ENCODE measurements at regions not wholly inside any gene's neighbourhood (a gene's known extent, or its start where the extent isn't known, plus 50 kb on each side); places are given as distances from the start of the nearest gene placed in this dataset.
"Not testable (repeated sequence)": the region's sequence is repeated elsewhere in the genome, so short reads cannot be mapped to it uniquely, and the experiment has no call there.

DNA sequence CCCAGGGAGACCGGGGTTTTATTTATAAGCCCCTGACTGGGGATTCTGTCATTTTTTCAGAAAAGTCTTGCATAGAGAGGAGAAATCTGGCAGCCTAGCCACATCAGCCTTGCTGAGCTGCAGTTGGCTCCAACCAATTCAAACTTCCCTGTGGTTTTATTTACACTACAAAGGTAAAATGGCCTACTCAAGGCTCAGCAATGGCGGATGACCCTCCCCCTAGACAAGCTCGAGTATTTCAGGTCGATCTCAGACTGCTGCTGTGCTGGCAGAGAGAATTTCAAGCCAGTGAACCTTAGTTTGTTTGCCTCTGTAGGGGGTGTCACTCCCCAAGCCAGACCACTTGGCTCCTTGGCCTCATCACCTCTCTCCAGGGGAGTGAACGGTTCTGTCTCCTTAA, 52.9 kb downstream of the CDY2A start:
- H3K9me3 ChIP-seq (ENCODE audit: control insufficient read depth in 1 of 2, insufficient read depth in 1 of 2, low read depth in 1 of 2, low read length in 2 of 2); H3K36me3 ChIP-seq (ENCODE audit: control insufficient read depth in 1 of 2, insufficient read depth in 2 of 2, low read length in 2 of 2); POLR2A ChIA-PET; RAD21 ChIA-PET (ENCODE audit: low non-redundant PET in 1 of 2, low total read pairs in 2 of 2, uncharacterized antibody in 2 of 2, unreplicated experiment in 2 of 2); H3K9ac ChIP-seq (ENCODE audit: low read length); intact Hi-C loops (cut with micrococcal nuclease); H3K9me2 ChIP-seq (ENCODE audit: insufficient read depth); H4K20me1 ChIP-seq (ENCODE audit: insufficient read depth); CTCF ChIA-PET; H3K79me2 ChIP-seq (ENCODE audit: insufficient read depth, low read length); H3K4me1 ChIP-seq (ENCODE audit: control insufficient read depth in 1 of 2, insufficient read depth in 2 of 2, low read length in 2 of 2); H3K27ac ChIP-seq (ENCODE audit: low read depth, low read length); H2AFZ ChIP-seq (ENCODE audit: low read depth, low read length, poor library complexity, severe bottlenecking); DNase-seq (ENCODE audit: low read depth, low spot score); H3K27me3 ChIP-seq (ENCODE audit: insufficient read depth, low read length); H3K4me3 ChIP-seq (replicated peaks in 1 of 2; ENCODE audit: low read depth in 1 of 2, low read length in 2 of 2); H3K4me2 ChIP-seq (ENCODE audit: low read length); BruUV-seq (replicated peaks); ATAC-seq: not testable (repeated sequence)

- H4K20me1 ChIP-seq (ENCODE audit: insufficient read depth); H3K4me3 ChIP-seq (replicated peaks in 1 of 2; ENCODE audit: low read depth in 1 of 2, low read length in 2 of 2); intact Hi-C loops (cut with micrococcal nuclease); DNase-seq (ENCODE audit: low read depth, low spot score); H3K27me3 ChIP-seq (ENCODE audit: insufficient read depth, low read length); H3K27ac ChIP-seq (ENCODE audit: low read depth, low read length); H3K9me3 ChIP-seq (ENCODE audit: control insufficient read depth in 1 of 2, insufficient read depth in 1 of 2, low read depth in 1 of 2, low read length in 2 of 2); ATAC-seq; H2AFZ ChIP-seq (ENCODE audit: low read depth, low read length, poor library complexity, severe bottlenecking); BruUV-seq (replicated peaks); H3K9ac ChIP-seq (ENCODE audit: low read length); H3K4me1 ChIP-seq (ENCODE audit: control insufficient read depth in 1 of 2, insufficient read depth in 2 of 2, low read length in 2 of 2); POLR2A ChIA-PET; H3K4me2 ChIP-seq (ENCODE audit: low read length); H3K79me2 ChIP-seq (ENCODE audit: insufficient read depth, low read length); CTCF ChIA-PET; H3K36me3 ChIP-seq (ENCODE audit: control insufficient read depth in 1 of 2, insufficient read depth in 2 of 2, low read length in 2 of 2); H3K9me2 ChIP-seq (ENCODE audit: insufficient read depth); RAD21 ChIA-PET (ENCODE audit: low non-redundant PET in 1 of 2, low total read pairs in 2 of 2, uncharacterized antibody in 2 of 2, unreplicated experiment in 2 of 2): not testable (repeated sequence)
Observed at GRCh38 chrY:18085910-18086309, 60.3 kb downstream of the CDY2A start.

DNA sequence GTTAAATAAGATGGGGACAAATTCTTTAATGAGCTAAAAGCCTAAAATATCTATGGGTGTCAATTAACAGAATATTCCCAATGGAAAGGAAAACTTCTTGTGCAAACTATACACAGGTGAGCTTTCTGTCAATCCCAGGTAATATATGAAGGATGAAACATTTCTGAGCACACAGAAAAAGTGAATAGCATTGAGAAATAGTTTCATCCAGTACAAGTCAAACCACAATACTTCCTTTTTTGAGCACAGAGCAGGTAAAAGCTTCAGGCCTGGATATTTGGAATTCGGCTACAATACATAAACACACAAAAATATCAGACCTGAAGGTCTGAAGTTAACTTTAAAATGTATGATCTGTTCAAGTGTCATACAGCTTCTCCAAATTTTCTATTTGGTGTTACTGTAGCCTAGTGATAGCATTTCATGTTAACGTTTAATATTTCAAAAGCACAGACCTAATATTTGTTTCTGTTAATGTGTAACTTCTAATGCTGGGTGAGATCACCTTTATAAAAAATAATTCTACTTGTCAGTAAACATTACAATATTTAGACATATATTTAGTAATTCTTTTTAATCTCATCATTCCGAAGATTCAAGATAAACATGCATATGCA, 60.9 kb downstream of the CDY2A start:
- intact Hi-C loops (cut with micrococcal nuclease); DNase-seq (ENCODE audit: low read depth, low spot score); H3K9me2 ChIP-seq (ENCODE audit: insufficient read depth); H3K9ac ChIP-seq (ENCODE audit: low read length); H3K27ac ChIP-seq (ENCODE audit: low read depth, low read length); RAD21 ChIA-PET (ENCODE audit: low non-redundant PET in 1 of 2, low total read pairs in 2 of 2, uncharacterized antibody in 2 of 2, unreplicated experiment in 2 of 2); POLR2A ChIA-PET; H3K4me3 ChIP-seq (replicated peaks in 1 of 2; ENCODE audit: low read depth in 1 of 2, low read length in 2 of 2); BruUV-seq (replicated peaks); H3K36me3 ChIP-seq (ENCODE audit: control insufficient read depth in 1 of 2, insufficient read depth in 2 of 2, low read length in 2 of 2); H3K27me3 ChIP-seq (ENCODE audit: insufficient read depth, low read length); H3K4me1 ChIP-seq (ENCODE audit: control insufficient read depth in 1 of 2, insufficient read depth in 2 of 2, low read length in 2 of 2); H2AFZ ChIP-seq (ENCODE audit: low read depth, low read length, poor library complexity, severe bottlenecking); H3K4me2 ChIP-seq (ENCODE audit: low read length); H3K9me3 ChIP-seq (ENCODE audit: control insufficient read depth in 1 of 2, insufficient read depth in 1 of 2, low read depth in 1 of 2, low read length in 2 of 2); H4K20me1 ChIP-seq (ENCODE audit: insufficient read depth); ATAC-seq; H3K79me2 ChIP-seq (ENCODE audit: insufficient read depth, low read length); CTCF ChIA-PET: not testable (repeated sequence)

- H3K79me2 ChIP-seq (ENCODE audit: insufficient read depth, low read length); H2AFZ ChIP-seq (ENCODE audit: low read depth, low read length, poor library complexity, severe bottlenecking); H3K4me3 ChIP-seq (replicated peaks in 1 of 2; ENCODE audit: low read depth in 1 of 2, low read length in 2 of 2); H3K9me2 ChIP-seq (ENCODE audit: insufficient read depth); H3K9ac ChIP-seq (ENCODE audit: low read length); DNase-seq (ENCODE audit: low read depth, low spot score); H3K36me3 ChIP-seq (ENCODE audit: control insufficient read depth in 1 of 2, insufficient read depth in 2 of 2, low read length in 2 of 2); H3K4me1 ChIP-seq (ENCODE audit: control insufficient read depth in 1 of 2, insufficient read depth in 2 of 2, low read length in 2 of 2); H3K9me3 ChIP-seq (ENCODE audit: control insufficient read depth in 1 of 2, insufficient read depth in 1 of 2, low read depth in 1 of 2, low read length in 2 of 2); BruUV-seq (replicated peaks); POLR2A ChIA-PET; CTCF ChIA-PET; H3K27ac ChIP-seq (ENCODE audit: low read depth, low read length); intact Hi-C loops (cut with micrococcal nuclease); RAD21 ChIA-PET (ENCODE audit: low non-redundant PET in 1 of 2, low total read pairs in 2 of 2, uncharacterized antibody in 2 of 2, unreplicated experiment in 2 of 2); H4K20me1 ChIP-seq (ENCODE audit: insufficient read depth); H3K27me3 ChIP-seq (ENCODE audit: insufficient read depth, low read length); H3K4me2 ChIP-seq (ENCODE audit: low read length): not testable (repeated sequence)
- ATAC-seq: peak; percentile 60
Observed at GRCh38 chrY:18087943-18088655, 62.5 kb downstream of the CDY2A start.

Data from HCT116 (cell line).